Osteocyte (in vitro differentiated cells): ENCODE measurements at regions not wholly inside any gene's neighbourhood (a gene's known extent, or its start where the extent isn't known, plus 50 kb on each side); places are given as distances from the start of the nearest gene placed in this dataset.

Experiments used
- DNase-seq: peaks from one replicate; pipeline ENCODE4 v3.0.0; 2021; ENCODE audit warnings: mixed read lengths; ENCODE audit not compliant: unreplicated experiment; ENCODE audit errors: extremely low spot score
- H3K27ac Mint-ChIP-seq: one replicate; pipeline ENCODE4 v1.8.0; 2021; ENCODE audit warnings: mild to moderate bottlenecking, mixed read lengths; ENCODE audit not compliant: unreplicated experiment
- H3K27me3 Mint-ChIP-seq: one replicate; pipeline ENCODE4 v1.8.0; 2021; ENCODE audit warnings: mixed read lengths; ENCODE audit not compliant: unreplicated experiment
- H3K36me3 Mint-ChIP-seq: one replicate; pipeline ENCODE4 v1.8.0; 2021; ENCODE audit warnings: mixed read lengths; ENCODE audit not compliant: unreplicated experiment
- H3K4me1 Mint-ChIP-seq: one replicate; pipeline ENCODE4 v1.8.0; 2021; ENCODE audit warnings: mixed read lengths; ENCODE audit not compliant: unreplicated experiment
- H3K4me3 Mint-ChIP-seq: one replicate; pipeline ENCODE4 v1.8.0; 2021; ENCODE audit warnings: mild to moderate bottlenecking, moderate library complexity, mixed read lengths; ENCODE audit not compliant: unreplicated experiment
- H3K9me3 Mint-ChIP-seq: one replicate; pipeline ENCODE4 v1.8.0; 2021; ENCODE audit warnings: mixed read lengths; ENCODE audit not compliant: unreplicated experiment
- TF ChIP-seq, protein P1 (sequence below): fragments of 200-600 bp; sonication (generic); IDR thresholded peaks from 2 replicates; pipeline ENCODE4 v1.5.0; 2021; ENCODE audit warnings: antibody characterized with exemption, mild to moderate bottlenecking, moderate library complexity

DNA sequence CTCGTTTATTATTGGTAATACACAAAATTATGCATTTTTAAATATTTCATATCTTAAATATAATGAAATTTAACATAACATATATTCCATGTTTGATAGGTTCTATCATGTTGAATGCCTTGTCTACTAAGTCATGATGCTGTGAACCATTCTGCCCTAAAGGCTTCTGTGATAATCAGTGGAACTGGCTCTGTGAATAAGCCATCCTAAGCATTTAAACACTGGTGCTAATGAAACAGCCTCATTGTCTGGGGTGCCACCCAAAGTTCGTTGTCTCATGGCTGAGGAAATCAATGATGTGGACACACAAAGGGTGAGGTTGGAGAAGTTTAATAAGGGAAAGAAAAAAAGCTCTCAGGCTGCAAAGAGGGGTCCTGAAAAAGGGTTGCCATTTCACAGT, 264.7 kb upstream of the ZRANB2 start:
- TF ChIP-seq, protein P1, sequence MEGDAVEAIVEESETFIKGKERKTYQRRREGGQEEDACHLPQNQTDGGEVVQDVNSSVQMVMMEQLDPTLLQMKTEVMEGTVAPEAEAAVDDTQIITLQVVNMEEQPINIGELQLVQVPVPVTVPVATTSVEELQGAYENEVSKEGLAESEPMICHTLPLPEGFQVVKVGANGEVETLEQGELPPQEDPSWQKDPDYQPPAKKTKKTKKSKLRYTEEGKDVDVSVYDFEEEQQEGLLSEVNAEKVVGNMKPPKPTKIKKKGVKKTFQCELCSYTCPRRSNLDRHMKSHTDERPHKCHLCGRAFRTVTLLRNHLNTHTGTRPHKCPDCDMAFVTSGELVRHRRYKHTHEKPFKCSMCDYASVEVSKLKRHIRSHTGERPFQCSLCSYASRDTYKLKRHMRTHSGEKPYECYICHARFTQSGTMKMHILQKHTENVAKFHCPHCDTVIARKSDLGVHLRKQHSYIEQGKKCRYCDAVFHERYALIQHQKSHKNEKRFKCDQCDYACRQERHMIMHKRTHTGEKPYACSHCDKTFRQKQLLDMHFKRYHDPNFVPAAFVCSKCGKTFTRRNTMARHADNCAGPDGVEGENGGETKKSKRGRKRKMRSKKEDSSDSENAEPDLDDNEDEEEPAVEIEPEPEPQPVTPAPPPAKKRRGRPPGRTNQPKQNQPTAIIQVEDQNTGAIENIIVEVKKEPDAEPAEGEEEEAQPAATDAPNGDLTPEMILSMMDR = no peak
- peaks cover 22% of the 10 kb centered on the region for H3K9me3 Mint-ChIP-seq
- no peaks in the 10 kb centered on the region for H3K27me3 Mint-ChIP-seq
- H3K27ac Mint-ChIP-seq = no peak overlapping the region
- H3K36me3 Mint-ChIP-seq = no peaks in the 10 kb centered on the region
- H3K4me3 Mint-ChIP-seq = no peak overlapping the region
- no peak for DNase-seq
- no peaks in the 10 kb centered on the region for H3K4me1 Mint-ChIP-seq

DNA sequence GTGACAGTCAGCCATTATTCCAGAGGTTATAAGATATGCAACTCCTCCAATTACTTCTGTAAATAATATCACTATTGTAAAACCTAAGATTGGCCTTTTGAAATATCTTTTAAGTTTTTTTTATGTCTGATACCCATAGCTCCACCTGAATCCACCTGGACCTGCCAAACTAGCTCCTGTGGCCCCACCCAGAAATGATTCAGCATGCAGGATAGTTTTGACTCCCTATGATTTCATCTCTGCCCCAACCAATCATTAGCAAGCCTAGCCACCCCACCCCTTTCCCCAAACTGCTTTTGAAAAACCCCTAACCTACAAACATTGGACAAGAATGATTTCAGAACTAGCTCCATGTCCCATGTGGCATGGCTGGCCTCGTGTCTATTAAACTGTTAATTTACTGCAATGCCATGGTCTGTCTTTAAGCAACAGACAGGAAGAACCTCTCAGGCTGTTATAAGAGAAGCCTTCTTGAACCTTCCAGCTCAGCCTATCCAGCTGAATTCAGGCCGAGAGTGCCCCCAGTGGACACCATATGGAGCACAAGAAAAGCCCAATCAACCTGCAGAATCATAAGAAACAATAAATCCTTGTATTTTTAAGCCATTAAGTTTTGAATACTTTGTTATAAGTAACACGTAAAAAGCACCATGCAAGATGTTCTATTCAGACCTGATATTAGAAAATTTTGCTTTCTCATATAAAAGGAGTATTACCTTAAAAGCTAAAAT, 263.0 kb upstream of the ZRANB2 start:
- DNase-seq = no peak
- H3K4me3 Mint-ChIP-seq = no peak overlapping the region
- H3K36me3 Mint-ChIP-seq = no peaks in the 10 kb centered on the region
- no peaks in the 10 kb centered on the region for H3K4me1 Mint-ChIP-seq
- TF ChIP-seq, protein P1 = no peak
- peaks cover 30% of the 10 kb centered on the region for H3K9me3 Mint-ChIP-seq
- no peaks in the 10 kb centered on the region for H3K27me3 Mint-ChIP-seq
- H3K27ac Mint-ChIP-seq = no peak overlapping the region

DNA sequence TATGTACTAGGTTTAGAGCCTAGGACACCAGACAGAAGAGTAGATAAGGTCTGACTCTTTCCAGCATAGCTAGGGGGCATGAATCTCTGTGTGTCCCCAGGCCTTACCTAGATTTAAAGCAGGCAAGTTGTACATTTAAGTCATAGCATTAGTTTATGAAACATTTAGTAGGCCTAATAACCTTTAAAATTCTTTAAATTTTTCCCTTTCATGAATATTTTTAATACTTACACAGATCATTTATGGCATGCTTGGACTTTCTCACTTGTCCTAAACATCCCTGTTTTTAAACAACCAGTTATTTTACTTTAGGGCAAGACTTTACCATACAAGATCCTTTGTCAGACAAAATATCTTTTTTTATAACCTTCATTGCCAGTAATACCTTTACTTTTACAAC, 258.4 kb upstream of the ZRANB2 start:
- H3K9me3 Mint-ChIP-seq = peaks cover 45% of the 10 kb centered on the region

DNA sequence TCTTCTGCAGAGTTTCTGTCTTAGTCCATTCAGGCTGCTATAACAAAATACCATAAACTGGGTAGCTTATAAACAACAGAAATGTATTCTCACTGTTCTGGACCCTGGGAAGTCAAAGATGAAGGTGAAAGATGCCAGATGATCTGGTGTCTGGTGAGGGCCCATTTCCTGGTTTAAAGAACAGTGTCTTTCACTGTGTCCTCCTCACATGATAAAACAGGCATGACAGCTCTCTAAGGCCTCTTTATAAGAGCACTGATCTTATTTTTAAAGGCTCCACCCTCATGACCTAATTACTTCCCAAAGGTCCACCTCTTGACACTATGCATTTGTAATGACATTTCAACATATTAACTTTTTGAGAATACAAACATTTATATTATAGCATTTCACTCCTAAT, 250.2 kb upstream of the ZRANB2 start:
- Mint-ChIP-seq H3K4me1 (no peaks in the 10 kb centered on the region), H3K9me3 (peaks cover 30% of the 10 kb centered on the region), H3K4me3 (no peak overlapping the region), H3K27me3 (no peaks in the 10 kb centered on the region), H3K27ac (no peak overlapping the region), H3K36me3 (no peaks in the 10 kb centered on the region)
- TF ChIP-seq, protein P1 = no peak
- no peak for DNase-seq

More for the DNA sequence above, 258.4 kb upstream of the ZRANB2 start:
- H3K27ac Mint-ChIP-seq = no peak overlapping the region
- no peaks in the 10 kb centered on the region for H3K27me3 Mint-ChIP-seq
- no peaks in the 10 kb centered on the region for H3K36me3 Mint-ChIP-seq
- DNase-seq = no peak
- no peak overlapping the region for H3K4me3 Mint-ChIP-seq
- no peaks in the 10 kb centered on the region for H3K4me1 Mint-ChIP-seq
- TF ChIP-seq, protein P1 = no peak

DNA sequence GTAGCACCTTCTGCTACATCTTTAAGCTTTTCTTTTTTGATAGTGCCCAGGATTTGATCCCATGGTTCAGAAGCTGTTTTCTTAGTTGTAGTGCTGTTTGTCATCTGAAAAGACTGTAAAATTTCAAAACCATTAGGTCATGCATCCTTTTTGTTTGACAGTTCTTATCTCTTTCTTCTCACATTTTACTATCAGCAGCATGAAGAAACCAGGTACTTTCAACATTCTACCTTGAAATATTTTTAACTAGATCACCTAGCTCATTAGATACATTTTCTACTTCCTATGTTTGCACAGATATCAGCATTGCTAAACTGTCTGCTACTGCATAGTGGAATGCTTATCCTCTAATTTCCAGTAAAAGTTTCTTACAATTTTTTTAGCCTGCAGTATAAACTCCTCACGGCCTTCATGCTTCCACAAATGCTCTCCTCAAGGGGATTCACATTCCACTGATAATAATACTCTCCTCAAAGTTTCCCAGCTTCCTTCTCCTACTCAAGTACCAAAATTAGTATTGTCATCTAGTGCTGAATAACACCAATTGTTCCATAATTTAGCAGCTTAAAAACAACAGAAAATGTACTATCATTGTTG, 243.9 kb upstream of the ZRANB2 start:
- TF ChIP-seq, protein P1 = no peak
- Mint-ChIP-seq H3K36me3 (no peaks in the 10 kb centered on the region), H3K9me3 (peaks cover 15% of the 10 kb centered on the region), H3K27me3 (no peaks in the 10 kb centered on the region), H3K4me3 (no peak overlapping the region), H3K27ac (no peak overlapping the region), H3K4me1 (no peaks in the 10 kb centered on the region)
- no peak for DNase-seq
